ENCODE measurements at regions not wholly inside any gene's neighbourhood (a gene's known extent, or its start where the extent isn't known, plus 50 kb on each side); places are given as distances from the start of the nearest gene placed in this dataset.

- intact Hi-C loops (cut with micrococcal nuclease): no loop called here
- H3K27me3 Mint-ChIP-seq (ENCODE audit: insufficient read depth, unreplicated experiment): no peaks in the 10 kb centered on the region
- TF ChIP-seq, protein P1, sequence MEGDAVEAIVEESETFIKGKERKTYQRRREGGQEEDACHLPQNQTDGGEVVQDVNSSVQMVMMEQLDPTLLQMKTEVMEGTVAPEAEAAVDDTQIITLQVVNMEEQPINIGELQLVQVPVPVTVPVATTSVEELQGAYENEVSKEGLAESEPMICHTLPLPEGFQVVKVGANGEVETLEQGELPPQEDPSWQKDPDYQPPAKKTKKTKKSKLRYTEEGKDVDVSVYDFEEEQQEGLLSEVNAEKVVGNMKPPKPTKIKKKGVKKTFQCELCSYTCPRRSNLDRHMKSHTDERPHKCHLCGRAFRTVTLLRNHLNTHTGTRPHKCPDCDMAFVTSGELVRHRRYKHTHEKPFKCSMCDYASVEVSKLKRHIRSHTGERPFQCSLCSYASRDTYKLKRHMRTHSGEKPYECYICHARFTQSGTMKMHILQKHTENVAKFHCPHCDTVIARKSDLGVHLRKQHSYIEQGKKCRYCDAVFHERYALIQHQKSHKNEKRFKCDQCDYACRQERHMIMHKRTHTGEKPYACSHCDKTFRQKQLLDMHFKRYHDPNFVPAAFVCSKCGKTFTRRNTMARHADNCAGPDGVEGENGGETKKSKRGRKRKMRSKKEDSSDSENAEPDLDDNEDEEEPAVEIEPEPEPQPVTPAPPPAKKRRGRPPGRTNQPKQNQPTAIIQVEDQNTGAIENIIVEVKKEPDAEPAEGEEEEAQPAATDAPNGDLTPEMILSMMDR (IDR thresholded peaks at IDR 0.05; ENCODE audit: unreplicated experiment): no peak
- H3K27ac Mint-ChIP-seq (ENCODE audit: low read depth, unreplicated experiment): no peak overlapping the region
- DNase-seq (ENCODE audit: unreplicated experiment): no peak
- ChIA-PET CTCF (interaction anchor here (0.9 kb wide), 1 partner anchor 12 kb away, joined by 4 read pairs; no protein-coding TSS in a partner anchor), POLR2A (interaction anchor here (0.6 kb wide), 1 partner anchor 280 kb away, joined by 3 read pairs; no protein-coding TSS in a partner anchor)
- H3K4me3 Mint-ChIP-seq (ENCODE audit: unreplicated experiment): no peak overlapping the region
- no TSS peak for BruUV-seq (replicated peaks)
- H3K9me3 Mint-ChIP-seq (ENCODE audit: unreplicated experiment): peaks cover 18% of the 10 kb centered on the region
- H3K36me3 Mint-ChIP-seq (ENCODE audit: insufficient read depth, unreplicated experiment): no peaks in the 10 kb centered on the region
- H3K4me1 Mint-ChIP-seq (ENCODE audit: insufficient read depth, unreplicated experiment): peaks cover 10% of the 10 kb centered on the region
Observed at GRCh38 chr4:62399242-62399641, 1199.1 kb downstream of the ADGRL3 start.

- intact Hi-C loops (cut with micrococcal nuclease): no loop called here
- CTCF ChIA-PET: interaction anchor here (0.9 kb wide), 1 partner anchor 11 kb away, joined by 4 read pairs; no protein-coding TSS in a partner anchor
- Mint-ChIP-seq H3K4me3 (ENCODE audit: unreplicated experiment) (no peak overlapping the region), H3K27me3 (ENCODE audit: insufficient read depth, unreplicated experiment) (no peaks in the 10 kb centered on the region), H3K9me3 (ENCODE audit: unreplicated experiment) (peaks cover 18% of the 10 kb centered on the region), H3K36me3 (ENCODE audit: insufficient read depth, unreplicated experiment) (no peaks in the 10 kb centered on the region), H3K27ac (ENCODE audit: low read depth, unreplicated experiment) (no peak overlapping the region), H3K4me1 (ENCODE audit: insufficient read depth, unreplicated experiment) (peaks cover 10% of the 10 kb centered on the region)
- no TSS peak for BruUV-seq (replicated peaks)
- POLR2A ChIA-PET: interaction anchor here (0.6 kb wide), 1 partner anchor 280 kb away, joined by 3 read pairs; no protein-coding TSS in a partner anchor
- TF ChIP-seq, protein P1 (IDR thresholded peaks at IDR 0.05; ENCODE audit: unreplicated experiment): no peak
- no peak for DNase-seq (ENCODE audit: unreplicated experiment)
Observed at GRCh38 chr4:62398318-62398717, 1198.2 kb downstream of the ADGRL3 start.

GRCh38 chr4:62394766-62395165 is 1194.6 kb downstream of the ADGRL3 start:
- no TSS peak for BruUV-seq (replicated peaks)
- H3K27ac Mint-ChIP-seq (ENCODE audit: low read depth, unreplicated experiment): peak overlapping the region; percentile 1
- H3K4me1 Mint-ChIP-seq (ENCODE audit: insufficient read depth, unreplicated experiment): peaks cover 10% of the 10 kb centered on the region
- intact Hi-C loops (cut with micrococcal nuclease): no loop called here
- no peaks in the 10 kb centered on the region for H3K27me3 Mint-ChIP-seq (ENCODE audit: insufficient read depth, unreplicated experiment)
- H3K9me3 Mint-ChIP-seq (ENCODE audit: unreplicated experiment): peaks cover 18% of the 10 kb centered on the region
- ChIA-PET POLR2A (no interaction called here), CTCF (no interaction called here)
- TF ChIP-seq, protein P1 (IDR thresholded peaks at IDR 0.05; ENCODE audit: unreplicated experiment): no peak
- no peak for DNase-seq (ENCODE audit: unreplicated experiment)
- H3K4me3 Mint-ChIP-seq (ENCODE audit: unreplicated experiment): no peak overlapping the region
- H3K36me3 Mint-ChIP-seq (ENCODE audit: insufficient read depth, unreplicated experiment): no peaks in the 10 kb centered on the region

GRCh38 chr4:62387808-62388207 is 1187.7 kb downstream of the ADGRL3 start:
- TF ChIP-seq, protein P1 (IDR thresholded peaks at IDR 0.05; ENCODE audit: unreplicated experiment): no peak
- POLR2A ChIA-PET: no interaction called here
- Mint-ChIP-seq H3K27ac (ENCODE audit: low read depth, unreplicated experiment) (no peak overlapping the region), H3K4me1 (ENCODE audit: insufficient read depth, unreplicated experiment) (no peaks in the 10 kb centered on the region), H3K36me3 (ENCODE audit: insufficient read depth, unreplicated experiment) (no peaks in the 10 kb centered on the region), H3K9me3 (ENCODE audit: unreplicated experiment) (no peaks in the 10 kb centered on the region), H3K27me3 (ENCODE audit: insufficient read depth, unreplicated experiment) (no peaks in the 10 kb centered on the region), H3K4me3 (ENCODE audit: unreplicated experiment) (no peak overlapping the region)
- CTCF ChIA-PET: interaction anchor here (1.0 kb wide), 1 partner anchor 11 kb away, joined by 4 read pairs; no protein-coding TSS in a partner anchor
- no peak for DNase-seq (ENCODE audit: unreplicated experiment)
- intact Hi-C loops (cut with micrococcal nuclease): no loop called here
- no TSS peak for BruUV-seq (replicated peaks)

Data from MCF 10A (cell line).